ENCODE measurements at regions not wholly inside any gene's neighbourhood (a gene's known extent, or its start where the extent isn't known, plus 50 kb on each side); places are given as distances from the start of the nearest gene placed in this dataset.

DNA sequence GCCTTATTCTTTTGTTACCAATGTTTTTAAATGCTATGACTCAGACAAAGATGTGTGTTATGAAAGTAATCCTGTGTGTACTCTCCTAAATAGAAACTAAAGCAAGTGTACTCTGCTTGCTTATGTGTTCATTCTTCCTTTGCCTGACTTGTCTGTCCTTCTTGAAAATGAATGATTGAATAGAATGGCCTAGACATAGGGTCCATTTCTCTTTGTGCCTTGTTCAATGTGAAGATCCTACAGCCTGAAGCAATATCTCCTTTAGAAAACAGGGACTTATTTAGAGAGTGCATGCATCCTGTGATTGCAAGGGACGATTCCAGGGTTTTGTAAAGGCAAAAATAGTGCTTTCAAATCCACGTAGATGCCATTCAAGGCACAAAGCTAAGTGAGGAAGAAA lies 343.6 kb upstream of the TACR3 start:
- Histone ChIP-seq H3K4me2 (ENCODE audit: insufficient read depth, low read length) (no peak overlapping the region), H3K27me3 (ENCODE audit: control insufficient read depth in 2 of 2, insufficient read depth in 2 of 2, low read length in 2 of 2) (no peaks in the 10 kb centered on the region), H4K20me1 (replicated peaks; ENCODE audit: control insufficient read depth, insufficient read depth, low read length) (no peaks in the 10 kb centered on the region), H3K9me3 (replicated peaks; ENCODE audit: control insufficient read depth, insufficient read depth, low read depth, low read length) (0 out of 2 replicates have a peak, but pooled peaks cover 2% of the 10 kb centered on the region), H3K4me3 (no peak overlapping the region), H3K9me1 (ENCODE audit: control insufficient read depth, insufficient read depth, low read length) (no peaks in the 10 kb centered on the region), H3K36me3 (ENCODE audit: control insufficient read depth, insufficient read depth, low read length) (no peaks in the 10 kb centered on the region), H3K27ac (ENCODE audit: extremely low read depth, low read depth, low read length) (no peak overlapping the region), H3K9ac (ENCODE audit: insufficient read depth in 1 of 2, low read depth in 2 of 2, low read length in 2 of 2) (no peak overlapping the region), H3K4me1 (replicated peaks in 1 of 2; ENCODE audit: control insufficient read depth in 2 of 2, insufficient read depth in 2 of 2, low read length in 2 of 2) (no peaks in the 10 kb centered on the region), H3K79me2 (ENCODE audit: control insufficient read depth, insufficient read depth, low read length) (no peaks in the 10 kb centered on the region), H2AFZ (ENCODE audit: low read depth, low read length) (no peak overlapping the region)
- BruUV-seq (replicated peaks) = no TSS peak
- in situ Hi-C loops (cut with MboI) = no loop called here
- 0% methylated on average over 2 of the region's 2 CpGs for WGBS (ENCODE audit: insufficient coverage, low coverage, missing lambda C conversion rate)
- TF ChIP-seq POLR2A (conservative IDR thresholded peaks at IDR 0.05) = no peak
- TF ChIP-seq CC2D1A (IDR thresholded peaks at IDR 0.05) = no peak
- TF ChIP-seq, protein P1, sequence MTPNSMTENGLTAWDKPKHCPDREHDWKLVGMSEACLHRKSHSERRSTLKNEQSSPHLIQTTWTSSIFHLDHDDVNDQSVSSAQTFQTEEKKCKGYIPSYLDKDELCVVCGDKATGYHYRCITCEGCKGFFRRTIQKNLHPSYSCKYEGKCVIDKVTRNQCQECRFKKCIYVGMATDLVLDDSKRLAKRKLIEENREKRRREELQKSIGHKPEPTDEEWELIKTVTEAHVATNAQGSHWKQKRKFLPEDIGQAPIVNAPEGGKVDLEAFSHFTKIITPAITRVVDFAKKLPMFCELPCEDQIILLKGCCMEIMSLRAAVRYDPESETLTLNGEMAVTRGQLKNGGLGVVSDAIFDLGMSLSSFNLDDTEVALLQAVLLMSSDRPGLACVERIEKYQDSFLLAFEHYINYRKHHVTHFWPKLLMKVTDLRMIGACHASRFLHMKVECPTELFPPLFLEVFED (CRISPR knock-in tag; conservative IDR thresholded peaks at IDR 0.05) = no peak
- no peak for TF ChIP-seq NFATC3 (IDR thresholded peaks at IDR 0.05)
- TF ChIP-seq ELF2 (CRISPR knock-in tag; IDR thresholded peaks at IDR 0.05) = no peak
- no peak for TF ChIP-seq ZNF589 (CRISPR knock-in tag; IDR thresholded peaks at IDR 0.05; ENCODE audit: low read depth)
- TF ChIP-seq ESRRB (CRISPR knock-in tag; IDR thresholded peaks at IDR 0.05; ENCODE audit: borderline replicate concordance) = no peak
- no peak for TF ChIP-seq CBX1 (IDR thresholded peaks at IDR 0.05; ENCODE audit: low read depth)
- no peak for TF ChIP-seq RBM34 (IDR thresholded peaks at IDR 0.05; ENCODE audit: borderline replicate concordance, insufficient read depth, low read length)
- TF ChIP-seq, protein P2, sequence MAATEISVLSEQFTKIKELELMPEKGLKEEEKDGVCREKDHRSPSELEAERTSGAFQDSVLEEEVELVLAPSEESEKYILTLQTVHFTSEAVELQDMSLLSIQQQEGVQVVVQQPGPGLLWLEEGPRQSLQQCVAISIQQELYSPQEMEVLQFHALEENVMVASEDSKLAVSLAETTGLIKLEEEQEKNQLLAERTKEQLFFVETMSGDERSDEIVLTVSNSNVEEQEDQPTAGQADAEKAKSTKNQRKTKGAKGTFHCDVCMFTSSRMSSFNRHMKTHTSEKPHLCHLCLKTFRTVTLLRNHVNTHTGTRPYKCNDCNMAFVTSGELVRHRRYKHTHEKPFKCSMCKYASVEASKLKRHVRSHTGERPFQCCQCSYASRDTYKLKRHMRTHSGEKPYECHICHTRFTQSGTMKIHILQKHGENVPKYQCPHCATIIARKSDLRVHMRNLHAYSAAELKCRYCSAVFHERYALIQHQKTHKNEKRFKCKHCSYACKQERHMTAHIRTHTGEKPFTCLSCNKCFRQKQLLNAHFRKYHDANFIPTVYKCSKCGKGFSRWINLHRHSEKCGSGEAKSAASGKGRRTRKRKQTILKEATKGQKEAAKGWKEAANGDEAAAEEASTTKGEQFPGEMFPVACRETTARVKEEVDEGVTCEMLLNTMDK (IDR thresholded peaks at IDR 0.05; ENCODE audit: borderline replicate concordance, insufficient read depth, low read depth, low read length, poor library complexity, severe bottlenecking) = no peak
- TF ChIP-seq CHD4 (IDR thresholded peaks at IDR 0.05; ENCODE audit: insufficient read depth, insufficient replicate concordance, low read depth, low read length, poor library complexity, severe bottlenecking) = no peak
- TF ChIP-seq SP2 (IDR thresholded peaks at IDR 0.05; ENCODE audit: extremely low read depth, low read depth, low read length, poor library complexity, severe bottlenecking) = no peak
- TF ChIP-seq HOXB6 (CRISPR knock-in tag; IDR thresholded peaks at IDR 0.05; ENCODE audit: borderline replicate concordance) = no peak
- TF ChIP-seq RBM15 (IDR thresholded peaks at IDR 0.05; ENCODE audit: insufficient read depth, low read length) = no peak
- TF ChIP-seq RAD51 (IDR thresholded peaks at IDR 0.05; ENCODE audit: borderline replicate concordance, low read depth) = no peak
- TF ChIP-seq HDAC6 (IDR thresholded peaks at IDR 0.05; ENCODE audit: low read depth, low read length) = no peak
- TF ChIP-seq, protein P3, sequence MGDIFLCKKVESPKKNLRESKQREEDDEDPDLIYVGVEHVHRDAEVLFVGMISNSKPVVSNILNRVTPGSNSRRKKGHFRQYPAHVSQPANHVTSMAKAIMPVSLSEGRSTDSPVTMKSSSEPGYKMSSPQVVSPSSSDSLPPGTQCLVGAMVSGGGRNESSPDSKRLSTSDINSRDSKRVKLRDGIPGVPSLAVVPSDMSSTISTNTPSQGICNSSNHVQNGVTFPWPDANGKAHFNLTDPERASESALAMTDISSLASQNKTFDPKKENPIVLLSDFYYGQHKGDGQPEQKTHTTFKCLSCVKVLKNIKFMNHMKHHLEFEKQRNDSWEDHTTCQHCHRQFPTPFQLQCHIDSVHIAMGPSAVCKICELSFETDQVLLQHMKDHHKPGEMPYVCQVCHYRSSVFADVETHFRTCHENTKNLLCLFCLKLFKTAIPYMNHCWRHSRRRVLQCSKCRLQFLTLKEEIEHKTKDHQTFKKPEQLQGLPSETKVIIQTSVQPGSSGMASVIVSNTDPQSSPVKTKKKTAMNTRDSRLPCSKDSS (IDR thresholded peaks at IDR 0.05; ENCODE audit: low read depth, partially characterized antibody) = no peak
- no peak for TF ChIP-seq CREBBP (IDR thresholded peaks at IDR 0.05; ENCODE audit: low read depth, low read length)
- ATAC-seq = no peak
- DNase-seq (ENCODE audit: extremely low read depth in 1 of 4, low spot score in 3 of 4) = no peak
- intact Hi-C loops (cut with micrococcal nuclease) = no loop called here
- ChIA-PET POLR2A (no interaction called here), CTCF (ENCODE audit: low intra/inter-chr PET ratio) (no interaction called here)
- no peak for FAIRE-seq
